PC-3 (cell line): ENCODE measurements at regions not wholly inside any gene's neighbourhood (a gene's known extent, or its start where the extent isn't known, plus 50 kb on each side); places are given as distances from the start of the nearest gene placed in this dataset.

Experiments used
- CTCF ChIP-seq: fragments of 300-600 bp; sonication (generic); conservative IDR thresholded peaks from 2 replicates; pipeline ENCODE4 v1.5.1; 2017; ENCODE audit warnings: antibody characterized with exemption, low read depth, mild to moderate bottlenecking, low read length
- EZH2 ChIP-seq: fragments of 300-600 bp; sonication (generic); IDR thresholded peaks from one replicate; pipeline ENCODE4 v1.6.1; 2017; ENCODE audit warnings: antibody characterized with exemption, mild to moderate bottlenecking, low read length; ENCODE audit not compliant: unreplicated experiment
- EZH2phosphoT487 ChIP-seq: fragments of 300-600 bp; sonication (generic); IDR thresholded peaks from 2 replicates; pipeline ENCODE4 v1.6.1; 2018; ENCODE audit warnings: mild to moderate bottlenecking, antibody characterized with exemption, low read length, borderline replicate concordance

GRCh38 chrX:68930542-68931317 lies 101.9 kb downstream of the EFNB1 start:
- TF ChIP-seq CTCF (no peak), EZH2 (no peak), EZH2phosphoT487 (no peak)
